ENCODE measurements at regions not wholly inside any gene's neighbourhood (a gene's known extent, or its start where the extent isn't known, plus 50 kb on each side); places are given as distances from the start of the nearest gene placed in this dataset.

DNA sequence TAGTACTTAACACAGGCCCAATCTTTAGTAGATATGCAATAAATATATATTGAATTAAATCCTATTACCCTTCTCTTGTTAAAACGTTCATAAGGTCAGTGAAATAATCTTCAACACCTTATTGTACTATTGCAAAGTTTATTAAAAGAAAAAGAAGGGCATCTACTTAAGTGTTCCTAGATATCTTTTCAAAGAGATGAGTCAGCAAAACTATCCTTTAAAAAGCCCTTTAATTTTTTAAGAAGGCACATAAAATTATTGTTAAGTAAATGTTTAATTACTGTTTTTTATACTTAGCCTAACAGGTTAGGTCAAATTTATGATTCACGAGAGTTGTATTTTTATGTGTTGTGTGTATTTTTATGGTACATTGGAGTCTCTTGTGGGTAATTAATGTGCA is 77.3 kb upstream of the PPP1R2C start:
- BruUV-seq (replicated peaks) = no TSS peak
- no peak overlapping the region for H2AFZ ChIP-seq
- ChIA-PET CTCF (no interaction called here), POLR2A (ENCODE audit: unreplicated experiment) (no interaction called here)
- H3K4me1 ChIP-seq (replicated peaks; ENCODE audit: insufficient read depth) = no peaks in the 10 kb centered on the region
- no peaks in the 10 kb centered on the region for H3K9me3 ChIP-seq (ENCODE audit: insufficient read depth, low read depth)
- H3K4me2 ChIP-seq = no peak overlapping the region
- H4K20me1 ChIP-seq (ENCODE audit: insufficient read depth) = no peaks in the 10 kb centered on the region
- H3K27me3 ChIP-seq (ENCODE audit: insufficient read depth, low read depth) = no peaks in the 10 kb centered on the region
- intact Hi-C loops (cut with micrococcal nuclease; ENCODE audit: unreplicated experiment) = no loop called here
- no peaks in the 10 kb centered on the region for H3F3A ChIP-seq (ENCODE audit: insufficient read depth, low read depth)
- no peak overlapping the region for H3K4me3 ChIP-seq
- H3K27ac ChIP-seq = no peak overlapping the region
- DNase-seq = no peak
- H3K36me3 ChIP-seq (ENCODE audit: low read depth) = no peaks in the 10 kb centered on the region
- no peaks in the 10 kb centered on the region for H3K79me2 ChIP-seq (ENCODE audit: low read depth)
- no peak for TF ChIP-seq EZH2 (IDR thresholded peaks at IDR 0.05; ENCODE audit: low read depth)
- no peaks in the 10 kb centered on the region for H3K9me2 ChIP-seq (ENCODE audit: insufficient read depth)

DNA sequence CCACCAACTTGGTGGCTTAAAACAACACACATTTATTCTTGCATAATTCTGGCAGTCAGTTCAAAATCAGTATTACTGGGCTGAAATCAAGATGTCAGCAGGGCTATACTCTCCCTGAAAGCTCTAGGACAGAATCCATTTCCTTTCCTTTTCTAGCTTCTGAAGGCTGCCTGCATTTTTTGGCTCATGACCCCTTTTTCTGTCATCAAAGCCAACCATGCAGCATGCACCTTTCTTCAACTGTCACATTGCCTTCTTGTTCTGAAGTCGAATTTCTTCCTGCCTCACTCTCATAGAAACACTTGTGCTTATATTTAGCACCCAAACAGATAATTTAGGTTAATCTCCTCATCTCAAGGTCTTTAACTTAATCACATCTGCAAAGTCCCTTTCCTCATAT is 79.8 kb upstream of the PPP1R2C start:
- Histone ChIP-seq H3K4me2 (no peak overlapping the region), H3K9me2 (ENCODE audit: insufficient read depth) (no peaks in the 10 kb centered on the region), H4K20me1 (ENCODE audit: insufficient read depth) (no peaks in the 10 kb centered on the region), H3K27me3 (ENCODE audit: insufficient read depth, low read depth) (no peaks in the 10 kb centered on the region), H3K4me3 (no peak overlapping the region), H3K79me2 (ENCODE audit: low read depth) (no peaks in the 10 kb centered on the region), H3K36me3 (ENCODE audit: low read depth) (no peaks in the 10 kb centered on the region), H3K27ac (no peak overlapping the region), H3K9me3 (ENCODE audit: insufficient read depth, low read depth) (no peaks in the 10 kb centered on the region), H3K4me1 (replicated peaks; ENCODE audit: insufficient read depth) (no peaks in the 10 kb centered on the region), H3F3A (ENCODE audit: insufficient read depth, low read depth) (no peaks in the 10 kb centered on the region), H2AFZ (no peak overlapping the region)
- DNase-seq = no peak
- no TSS peak for BruUV-seq (replicated peaks)
- CTCF ChIA-PET = no interaction called here
- POLR2A ChIA-PET (ENCODE audit: unreplicated experiment) = no interaction called here
- intact Hi-C loops (cut with micrococcal nuclease; ENCODE audit: unreplicated experiment) = no loop called here
- TF ChIP-seq CTCF (conservative IDR thresholded peaks at IDR 0.05) = no peak
- TF ChIP-seq EZH2 (IDR thresholded peaks at IDR 0.05; ENCODE audit: low read depth) = no peak

DNA sequence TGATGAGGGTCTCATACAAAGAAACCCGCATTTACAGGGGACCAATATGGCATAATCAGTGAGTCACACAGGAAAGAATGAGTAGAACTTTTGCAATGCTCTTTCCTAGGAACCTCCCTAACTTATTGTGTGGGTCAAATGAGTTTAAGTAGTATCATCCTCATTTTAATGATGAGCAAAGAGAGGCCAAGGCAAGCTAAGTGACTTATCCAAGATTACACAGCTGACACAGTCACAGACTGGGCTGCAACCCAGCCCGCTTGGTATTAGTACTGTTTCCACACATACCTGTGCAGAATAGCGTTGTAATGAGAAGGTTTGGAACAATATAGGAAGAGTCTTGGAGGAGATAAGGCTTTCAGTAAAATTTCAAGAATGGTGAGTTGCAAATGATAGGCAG is 91.0 kb upstream of the PPP1R2C start:
- H3K27ac ChIP-seq = no peak overlapping the region
- H3K9me3 ChIP-seq (ENCODE audit: insufficient read depth, low read depth) = no peaks in the 10 kb centered on the region
- POLR2A ChIA-PET (ENCODE audit: unreplicated experiment) = no interaction called here
- H3F3A ChIP-seq (ENCODE audit: insufficient read depth, low read depth) = no peaks in the 10 kb centered on the region
- H3K9me2 ChIP-seq (ENCODE audit: insufficient read depth) = no peaks in the 10 kb centered on the region
- intact Hi-C loops (cut with micrococcal nuclease; ENCODE audit: unreplicated experiment) = no loop called here
- DNase-seq = no peak
- H4K20me1 ChIP-seq (ENCODE audit: insufficient read depth) = no peaks in the 10 kb centered on the region
- no peaks in the 10 kb centered on the region for H3K79me2 ChIP-seq (ENCODE audit: low read depth)
- no peaks in the 10 kb centered on the region for H3K36me3 ChIP-seq (ENCODE audit: low read depth)
- H3K4me2 ChIP-seq = no peak overlapping the region
- no peak overlapping the region for H2AFZ ChIP-seq
- H3K27me3 ChIP-seq (ENCODE audit: insufficient read depth, low read depth) = no peaks in the 10 kb centered on the region
- CTCF ChIA-PET = no interaction called here
- no peaks in the 10 kb centered on the region for H3K4me1 ChIP-seq (replicated peaks; ENCODE audit: insufficient read depth)
- no TSS peak for BruUV-seq (replicated peaks)
- H3K4me3 ChIP-seq = no peak overlapping the region
- no peak for TF ChIP-seq EZH2 (IDR thresholded peaks at IDR 0.05; ENCODE audit: low read depth)
- TF ChIP-seq CTCF (conservative IDR thresholded peaks at IDR 0.05) = no peak

DNA sequence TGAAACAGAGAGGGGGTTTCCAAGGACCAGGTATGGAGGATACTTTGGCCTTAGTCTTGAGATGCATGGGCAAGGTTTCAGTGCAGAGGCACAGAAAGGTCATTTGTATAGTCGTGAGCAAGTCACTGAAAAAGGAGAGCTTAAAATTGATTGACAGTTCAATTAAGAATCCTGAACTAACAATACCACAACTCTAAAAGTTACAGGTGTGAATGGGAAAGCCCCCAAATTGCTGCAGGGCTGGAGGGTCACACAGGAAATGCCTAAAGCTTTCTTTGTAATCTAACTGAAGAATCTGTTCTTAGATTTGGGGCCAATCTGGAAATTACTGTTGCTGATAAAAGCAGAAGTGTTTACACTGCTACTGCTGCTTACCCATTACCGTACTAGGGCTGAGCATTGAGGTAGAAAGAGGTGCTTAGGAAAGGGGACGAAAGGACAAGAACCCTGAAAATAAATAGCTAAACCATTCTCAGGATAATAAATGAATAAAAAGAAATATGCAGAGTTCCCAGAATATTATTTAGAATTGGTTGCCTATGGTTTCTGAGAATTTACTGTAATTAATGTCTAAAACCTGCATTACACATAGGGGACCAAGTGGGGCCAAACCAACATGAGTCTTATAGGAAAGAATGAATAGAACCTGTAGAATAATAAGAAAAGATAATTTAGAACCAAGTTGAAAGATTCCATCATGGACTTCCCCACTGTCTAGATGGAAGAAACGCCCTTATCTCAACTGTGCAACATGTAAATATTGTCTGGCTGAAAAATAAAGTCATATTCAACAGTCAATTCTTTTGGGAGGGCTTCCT is 91.9 kb upstream of the PPP1R2C start:
- Histone ChIP-seq H4K20me1 (ENCODE audit: insufficient read depth) (no peaks in the 10 kb centered on the region), H3K79me2 (ENCODE audit: low read depth) (no peaks in the 10 kb centered on the region), H3K27ac (no peak overlapping the region), H3K36me3 (ENCODE audit: low read depth) (no peaks in the 10 kb centered on the region), H3K9me3 (ENCODE audit: insufficient read depth, low read depth) (no peaks in the 10 kb centered on the region), H3F3A (ENCODE audit: insufficient read depth, low read depth) (no peaks in the 10 kb centered on the region), H3K4me3 (no peak overlapping the region), H3K4me1 (replicated peaks; ENCODE audit: insufficient read depth) (no peaks in the 10 kb centered on the region), H2AFZ (no peak overlapping the region), H3K4me2 (no peak overlapping the region), H3K9me2 (ENCODE audit: insufficient read depth) (no peaks in the 10 kb centered on the region), H3K27me3 (ENCODE audit: insufficient read depth, low read depth) (no peaks in the 10 kb centered on the region)
- TF ChIP-seq EZH2 (IDR thresholded peaks at IDR 0.05; ENCODE audit: low read depth) (no peak), CTCF (conservative IDR thresholded peaks at IDR 0.05) (no peak)
- no peak for DNase-seq
- ChIA-PET CTCF (no interaction called here), POLR2A (ENCODE audit: unreplicated experiment) (no interaction called here)
- BruUV-seq (replicated peaks) = no TSS peak
- intact Hi-C loops (cut with micrococcal nuclease; ENCODE audit: unreplicated experiment) = no loop called here
